ENCODE measurements at regions not wholly inside any gene's neighbourhood (a gene's known extent, or its start where the extent isn't known, plus 50 kb on each side); places are given as distances from the start of the nearest gene placed in this dataset.
"Not testable (repeated sequence)": the region's sequence is repeated elsewhere in the genome, so short reads cannot be mapped to it uniquely, and the experiment has no call there.

DNA sequence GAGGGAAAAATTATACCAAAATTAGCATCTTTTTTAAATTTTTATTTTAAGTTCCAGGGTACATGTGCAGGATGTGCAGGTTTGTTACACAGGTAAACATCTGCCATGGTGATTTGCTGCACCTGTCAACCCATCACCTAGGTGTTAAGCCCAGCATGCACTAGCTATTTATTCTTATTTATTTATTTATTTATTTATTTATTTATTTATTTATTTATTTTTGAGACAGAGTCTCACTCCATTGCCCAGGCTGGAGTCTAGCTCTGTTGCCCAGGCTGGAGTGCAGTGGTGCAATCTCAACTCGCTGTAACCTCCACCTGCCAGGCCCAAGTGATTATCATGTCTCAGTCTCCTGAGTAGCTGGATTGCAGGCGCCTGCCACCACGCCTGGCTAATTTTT lies 137.7 kb upstream of the NEBL start:
- DNase-seq (ENCODE audit: low read depth in 1 of 2, low spot score in 1 of 2), result not testable (repeated sequence)

GRCh38 chr10:21034241-21034640 lies 137.1 kb upstream of the NEBL start:
- no peak for DNase-seq (ENCODE audit: low read depth in 1 of 2, low spot score in 1 of 2)

GRCh38 chr10:21032587-21033319 lies 135.6 kb upstream of the NEBL start:
- no peak for DNase-seq (ENCODE audit: low read depth in 1 of 2, low spot score in 1 of 2)

DNA sequence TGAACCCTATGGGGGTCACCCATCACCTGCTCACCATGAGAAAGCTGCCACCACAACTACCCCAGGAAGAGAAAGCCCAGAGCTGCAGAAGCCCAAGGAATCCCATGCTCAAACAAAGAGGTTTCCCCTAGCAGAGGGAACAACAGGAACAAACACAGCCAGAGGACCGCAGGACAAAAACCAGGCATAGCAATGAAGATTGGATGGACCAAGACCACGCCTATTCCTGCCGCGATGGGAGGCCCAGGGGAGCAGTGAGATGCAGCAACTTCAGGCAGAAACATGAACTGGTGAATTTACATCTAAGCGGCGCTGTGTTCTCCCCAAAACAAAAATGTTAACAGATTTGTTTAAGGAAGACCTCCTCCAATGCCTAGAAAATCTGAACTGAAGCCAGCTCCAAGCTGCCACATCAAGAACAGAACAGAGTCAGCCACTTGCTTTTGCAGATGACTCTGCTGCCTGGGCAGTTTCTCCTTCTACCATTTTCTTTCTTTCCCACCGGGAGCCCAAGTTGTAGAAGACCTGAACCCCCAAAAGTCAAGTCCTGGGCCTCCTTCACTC lies 134.2 kb upstream of the NEBL start:
- no peak for DNase-seq (ENCODE audit: low read depth in 1 of 2, low spot score in 1 of 2)

DNA sequence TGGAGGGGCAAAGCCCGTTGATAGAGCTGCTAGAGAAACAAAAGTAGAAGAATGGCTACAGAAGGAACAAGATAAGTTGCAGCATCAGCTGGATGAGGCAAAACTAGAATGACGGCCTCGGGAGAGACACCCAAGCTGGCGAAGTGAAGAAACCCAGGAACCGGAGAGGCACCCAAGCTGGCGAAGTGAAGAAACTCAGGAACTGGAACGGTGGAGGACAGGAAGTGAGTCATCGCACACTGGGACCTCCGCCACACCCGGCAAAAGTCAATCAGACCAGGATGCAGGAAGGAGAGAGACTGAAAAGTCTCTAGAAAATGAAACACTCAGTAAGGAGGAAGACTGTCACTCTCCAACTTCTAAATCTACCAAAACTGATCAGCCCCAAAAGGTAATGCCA lies 133.0 kb upstream of the NEBL start:
- DNase-seq (ENCODE audit: low read depth in 1 of 2, low spot score in 1 of 2), result no peak

- DNase-seq (ENCODE audit: low read depth in 1 of 2, low spot score in 1 of 2), result no peak
These were observed 125.7 kb upstream of the NEBL start for GRCh38 chr10:21022821-21023220.

DNA sequence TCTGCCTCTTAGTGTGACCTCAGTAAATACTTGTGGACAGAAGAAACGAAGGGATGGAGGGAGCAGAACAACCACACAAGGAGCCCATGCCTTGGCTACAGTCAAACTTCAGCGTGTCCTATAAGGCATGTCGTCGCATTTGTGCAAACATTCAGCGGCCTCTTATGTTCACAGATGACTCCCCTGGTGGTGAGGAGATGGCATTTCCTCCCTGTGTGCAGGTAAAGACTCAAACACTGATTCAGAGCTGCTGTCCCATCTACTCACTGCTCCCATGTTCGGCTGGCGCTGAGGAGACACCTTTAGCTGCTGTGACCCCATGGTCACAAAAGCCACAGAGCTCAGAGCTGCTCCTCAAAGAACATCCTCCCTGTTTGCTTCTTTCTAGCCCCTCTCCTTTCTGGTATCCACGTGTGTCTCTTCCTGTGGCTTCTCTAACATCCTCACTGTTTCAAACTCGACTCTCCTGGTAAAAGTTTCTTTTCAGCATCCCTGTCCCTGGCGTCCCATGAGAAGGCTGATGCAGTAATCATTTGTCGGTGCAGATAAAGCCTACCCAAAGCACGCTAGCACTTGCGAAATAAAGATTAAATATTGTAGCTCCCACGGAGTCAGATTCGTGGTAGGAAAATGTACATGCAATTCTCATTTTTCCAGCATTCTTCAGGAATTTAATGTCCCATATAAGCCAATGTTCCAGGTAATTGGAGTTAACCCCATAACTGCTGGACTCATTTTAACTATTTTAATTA lies 124.9 kb upstream of the NEBL start:
- DNase-seq (ENCODE audit: low read depth in 1 of 2, low spot score in 1 of 2), result no peak

GRCh38 chr10:21021231-21021630 lies 124.1 kb upstream of the NEBL start:
- no peak for DNase-seq (ENCODE audit: low read depth in 1 of 2, low spot score in 1 of 2)

DNA sequence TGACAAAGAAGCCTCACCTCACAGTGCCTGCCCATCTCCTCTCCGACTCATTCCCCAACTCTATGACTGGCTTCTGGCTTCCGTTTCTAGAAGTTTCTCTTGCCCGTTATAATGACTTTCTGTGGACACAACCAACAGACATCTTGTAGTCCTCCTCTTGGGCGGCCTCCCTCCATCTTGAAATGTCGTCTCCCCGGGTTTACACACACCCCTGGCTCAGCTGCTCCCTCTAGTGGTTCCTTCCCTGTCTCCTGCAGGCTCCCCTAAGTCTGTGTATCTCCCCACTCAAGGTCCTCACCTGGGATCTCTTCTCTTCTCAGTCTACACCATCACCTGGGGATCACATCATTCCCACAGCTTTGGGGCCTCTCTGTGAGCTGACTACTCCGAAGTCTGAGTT lies 123.4 kb upstream of the NEBL start:
- DNase-seq (ENCODE audit: low read depth in 1 of 2, low spot score in 1 of 2), result no peak

DNA sequence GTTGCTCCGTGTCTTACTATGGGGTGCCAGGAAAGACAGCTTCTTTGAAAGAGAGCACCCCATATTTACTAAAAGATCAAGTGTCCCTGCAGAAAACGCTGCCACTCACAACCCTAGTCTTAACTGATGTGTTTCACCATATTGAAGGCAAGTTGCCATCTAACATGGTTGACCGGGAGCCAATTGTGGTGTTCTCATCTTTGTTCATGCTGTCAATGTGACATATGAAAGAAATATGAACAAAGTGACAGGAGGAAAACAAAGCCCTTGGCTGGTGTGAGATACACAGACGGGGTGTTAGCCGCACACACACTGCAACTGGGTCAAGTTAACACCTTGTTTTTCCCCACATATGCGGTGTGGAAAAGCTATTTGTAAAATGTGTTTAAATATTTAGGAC lies 122.3 kb upstream of the NEBL start:
- no peak for DNase-seq (ENCODE audit: low read depth in 1 of 2, low spot score in 1 of 2)

DNA sequence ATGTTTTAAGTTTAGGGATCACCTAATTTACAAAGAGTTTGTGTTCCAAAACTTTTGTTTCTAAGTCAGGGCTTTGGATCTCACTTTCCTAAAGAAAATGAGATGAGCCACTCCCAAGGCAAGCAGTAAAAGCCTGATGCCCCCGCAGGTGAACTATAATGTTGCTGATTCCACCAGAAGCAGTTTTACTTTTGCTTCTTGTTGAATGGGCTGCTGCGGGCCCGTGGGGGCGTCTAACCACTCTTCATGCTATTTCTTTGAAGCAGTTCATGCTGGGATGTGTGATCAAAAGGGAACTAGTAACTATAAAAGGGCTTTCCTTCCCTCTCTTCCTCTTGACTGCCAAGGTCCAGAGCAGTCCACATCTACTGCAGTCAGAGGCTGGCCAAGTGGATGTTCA lies 118.7 kb upstream of the NEBL start:
- no peak for DNase-seq (ENCODE audit: low read depth in 1 of 2, low spot score in 1 of 2)

DNA sequence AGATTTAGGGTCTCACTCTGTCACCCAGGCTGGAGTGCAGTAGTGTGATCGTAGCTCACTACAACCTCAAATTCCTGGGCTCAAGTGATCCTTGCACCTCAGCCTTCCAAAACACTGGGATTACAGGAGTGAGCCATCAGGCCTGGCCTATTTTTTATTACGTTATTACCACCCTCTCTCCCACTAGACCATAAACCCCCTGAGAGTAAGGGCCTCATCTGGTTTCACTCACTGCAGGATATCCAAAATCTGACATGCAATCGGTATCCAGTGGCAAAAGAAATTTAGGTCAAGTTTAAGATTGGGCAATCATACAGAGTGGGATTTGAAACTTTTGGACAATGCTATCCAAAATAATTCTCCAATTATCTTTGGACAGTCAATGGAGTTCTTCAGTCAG lies 117.0 kb upstream of the NEBL start:
- DNase-seq (ENCODE audit: low read depth in 1 of 2, low spot score in 1 of 2), result no peak

DNA sequence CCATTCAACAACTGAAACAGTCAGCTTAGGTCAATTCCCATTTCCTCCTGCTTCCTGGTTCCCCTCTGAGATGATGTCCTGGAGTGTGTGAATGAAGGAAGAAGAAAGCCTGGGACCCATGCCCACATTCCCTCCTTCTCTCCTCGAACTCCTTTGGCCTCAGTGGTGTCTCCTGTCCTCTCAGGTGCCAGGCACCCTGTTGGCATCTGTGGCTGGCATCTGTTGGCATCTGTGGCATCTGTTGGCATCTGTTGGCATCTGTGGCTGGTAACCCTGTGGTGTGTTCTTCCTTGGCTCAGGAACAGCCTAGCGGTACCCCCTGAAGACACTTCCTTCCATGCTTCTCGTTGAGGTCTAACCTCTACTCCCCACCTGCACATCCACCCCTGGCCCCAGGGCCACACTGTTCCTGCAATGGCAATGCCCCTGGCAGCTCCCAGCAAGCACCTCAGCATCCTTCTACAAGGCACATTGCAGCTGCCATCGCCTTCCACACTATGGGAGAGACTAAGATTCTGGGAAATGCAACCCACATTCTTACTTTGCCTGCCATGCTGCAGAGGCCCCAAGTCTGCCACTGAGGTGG lies 114.4 kb upstream of the NEBL start:
- no peak for DNase-seq (ENCODE audit: low read depth in 1 of 2, low spot score in 1 of 2)

DNA sequence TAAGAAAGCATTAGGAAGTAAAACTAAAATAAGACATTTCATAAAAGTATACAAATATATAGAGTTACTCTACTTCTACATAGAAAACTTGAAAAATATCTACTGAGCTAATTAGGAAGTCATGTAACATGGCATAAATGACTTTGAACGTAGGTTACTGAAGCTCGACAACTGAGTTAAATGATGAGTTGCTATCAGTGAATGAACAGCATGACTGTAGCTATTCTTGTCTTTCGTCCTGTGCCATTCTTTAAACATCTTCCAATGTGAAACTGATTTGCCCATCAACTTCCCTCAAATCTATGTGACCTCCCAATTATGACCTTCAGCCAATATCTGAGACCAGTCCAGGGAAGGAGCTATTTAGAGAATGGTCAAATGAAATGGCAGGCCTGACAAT lies 113.5 kb upstream of the NEBL start:
- DNase-seq (ENCODE audit: low read depth in 1 of 2, low spot score in 1 of 2), result no peak

GRCh38 chr10:21003240-21003822 lies 106.2 kb upstream of the NEBL start:
- no peak for DNase-seq (ENCODE audit: low read depth in 1 of 2, low spot score in 1 of 2)

DNA sequence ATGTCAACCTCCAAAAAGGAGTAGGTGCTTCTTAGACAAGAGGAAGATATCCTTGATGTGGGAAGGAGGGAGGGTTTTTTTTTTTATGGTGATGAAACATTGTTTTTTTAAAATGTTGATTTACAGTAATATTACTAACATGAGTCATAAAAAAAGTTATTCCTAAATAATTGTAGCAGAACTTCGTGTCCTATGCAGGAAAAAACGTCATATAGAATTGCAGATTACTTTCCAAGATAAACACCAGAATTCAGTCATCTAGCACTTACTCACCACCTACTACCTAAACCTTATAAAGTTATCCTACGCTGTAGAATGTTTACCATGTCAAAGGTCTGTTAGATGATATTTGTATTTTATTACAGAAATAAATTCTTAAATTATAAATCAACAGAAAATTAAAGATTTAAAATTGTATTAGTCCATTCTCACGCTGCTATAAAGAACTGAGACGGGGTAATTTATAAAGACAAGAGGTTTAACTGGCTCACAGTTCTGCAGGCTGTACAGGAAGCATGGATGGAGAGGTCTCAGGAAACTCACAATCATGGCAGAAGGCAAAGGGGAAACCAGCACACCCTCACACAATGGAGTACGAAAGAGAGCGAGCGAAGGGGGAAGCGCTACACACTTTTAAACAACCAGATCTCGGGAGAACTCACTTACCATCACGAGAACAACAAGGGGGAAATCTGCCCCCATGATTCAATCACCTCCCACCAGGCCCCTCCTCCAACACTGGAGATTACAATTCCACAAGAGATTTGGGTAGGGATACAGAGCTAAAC lies 105.2 kb upstream of the NEBL start:
- DNase-seq (ENCODE audit: low read depth in 1 of 2, low spot score in 1 of 2), result no peak

DNA sequence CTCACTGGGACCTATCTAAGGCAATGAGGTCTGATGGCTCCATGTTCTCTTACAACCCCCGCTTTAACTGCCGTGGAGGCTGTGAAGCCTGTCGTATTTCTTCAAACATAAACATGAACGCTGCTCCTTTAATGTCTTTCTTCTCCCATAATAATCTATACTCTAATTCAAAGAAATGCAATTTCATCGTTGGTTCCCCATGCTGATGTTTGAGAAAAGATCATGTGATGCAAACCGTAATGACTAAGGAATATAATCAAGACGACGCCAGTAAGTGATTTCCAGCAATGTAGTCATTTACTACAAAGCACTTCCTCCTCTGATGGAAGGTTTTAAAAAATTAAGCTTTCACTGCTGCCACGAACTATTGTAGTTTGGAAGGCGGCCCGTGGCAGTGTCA lies 102.6 kb upstream of the NEBL start:
- no peak for DNase-seq (ENCODE audit: low read depth in 1 of 2, low spot score in 1 of 2)

GRCh38 chr10:20998036-20998435 lies 100.9 kb upstream of the NEBL start:
- DNase-seq (ENCODE audit: low read depth in 1 of 2, low spot score in 1 of 2), result no peak

DNA sequence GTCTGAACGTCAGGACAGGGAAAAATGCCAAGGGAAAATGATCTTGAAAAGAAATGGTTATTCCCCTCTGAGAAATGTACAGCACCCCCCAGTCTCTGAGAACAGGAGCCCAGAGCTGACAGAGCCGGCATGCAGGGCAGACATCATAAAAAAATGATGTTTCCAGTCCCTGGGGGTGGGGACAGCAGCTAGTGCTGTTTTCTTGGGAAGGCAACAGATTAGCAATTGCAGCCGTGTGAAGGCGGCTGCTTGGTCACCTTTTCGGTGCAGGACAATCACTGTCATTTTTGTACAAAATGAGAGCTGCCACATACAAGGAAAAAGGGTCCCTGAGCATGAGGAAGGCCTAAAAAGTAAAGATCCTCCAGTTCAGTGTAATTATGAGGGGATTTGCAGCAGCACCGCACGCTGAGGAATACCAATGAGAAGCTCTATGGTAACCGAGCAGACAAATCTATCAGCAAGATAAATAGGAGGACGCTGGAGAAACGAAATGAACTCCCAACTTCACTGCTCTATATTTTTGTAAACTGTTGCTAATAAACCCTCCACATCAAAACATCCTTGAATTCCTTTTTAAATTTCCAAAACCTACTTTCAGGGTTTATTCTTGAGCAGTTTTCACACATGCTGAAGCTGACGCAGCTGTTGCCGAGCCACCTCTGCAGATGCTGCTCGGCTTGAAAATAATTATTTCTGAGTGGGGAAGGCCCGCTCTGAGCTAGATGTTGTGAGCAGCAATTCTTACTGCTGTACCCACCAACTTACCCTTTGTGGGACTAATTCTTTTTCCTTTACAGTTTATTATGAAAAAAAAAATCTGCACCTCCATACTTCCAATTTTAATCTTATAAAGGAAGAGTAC lies 98.2 kb upstream of the NEBL start:
- DNase-seq (ENCODE audit: low read depth in 1 of 2, low spot score in 1 of 2), result no peak

Measured in activated CD4-positive, alpha-beta T cell treated with anti-CD3 and anti-CD28 coated beads, Interleukin-2, amount 50 U/mL, for 24 hours (primary cell).